ENCODE measurements at regions not wholly inside any gene's neighbourhood (a gene's known extent, or its start where the extent isn't known, plus 50 kb on each side); places are given as distances from the start of the nearest gene placed in this dataset.

GRCh38 chr19:29338480-29338879 is 125.5 kb upstream of the UQCRFS1 start:
- H3K4me3 ChIP-seq (ENCODE audit: low read depth, low read length, poor library complexity, severe bottlenecking): no peak overlapping the region
- TF ChIP-seq CTCF (conservative IDR thresholded peaks at IDR 0.05; ENCODE audit: low read length): no peak
- no peak for TF ChIP-seq EZH2phosphoT487 (IDR thresholded peaks at IDR 0.05; ENCODE audit: borderline replicate concordance, low read depth, low read length)
- H2AFZ ChIP-seq (ENCODE audit: low read length): no peak overlapping the region
- no peaks in the 10 kb centered on the region for H3K36me3 ChIP-seq (ENCODE audit: insufficient read depth, low read length)
- ChIA-PET CTCF (ENCODE audit: unreplicated experiment) (no interaction called here), POLR2A (no interaction called here)
- no peaks in the 10 kb centered on the region for H3K79me2 ChIP-seq (ENCODE audit: insufficient read depth, low read depth, low read length)
- no peak overlapping the region for H3K27ac ChIP-seq (ENCODE audit: low read depth, low read length, poor library complexity, severe bottlenecking)
- H3K4me2 ChIP-seq (ENCODE audit: low read length): no peak overlapping the region
- H3K9me2 ChIP-seq (ENCODE audit: insufficient read depth, low read length): no peaks in the 10 kb centered on the region
- intact Hi-C loops (cut with micrococcal nuclease; ENCODE audit: unreplicated experiment): no loop called here
- DNase-seq (ENCODE audit: low spot score): no peak
- H3K9me3 ChIP-seq (ENCODE audit: low read length): no peaks in the 10 kb centered on the region
- no peaks in the 10 kb centered on the region for H4K20me1 ChIP-seq (ENCODE audit: insufficient read depth, low read length)
- BruUV-seq (replicated peaks): no TSS peak
- H3K4me1 ChIP-seq (ENCODE audit: insufficient read depth, low read length, poor library complexity, severe bottlenecking): no peaks in the 10 kb centered on the region

- no peaks in the 10 kb centered on the region for H3K36me3 ChIP-seq (ENCODE audit: insufficient read depth, low read length)
- TF ChIP-seq CTCF (conservative IDR thresholded peaks at IDR 0.05; ENCODE audit: low read length) (no peak), EZH2phosphoT487 (IDR thresholded peaks at IDR 0.05; ENCODE audit: borderline replicate concordance, low read depth, low read length) (no peak)
Observed at GRCh38 chr19:29342721-29343120, 129.8 kb upstream of the UQCRFS1 start.

GRCh38 chr19:29364224-29364726 is 151.3 kb upstream of the UQCRFS1 start:
- DNase-seq (ENCODE audit: low spot score): no peak
- Histone ChIP-seq H3K36me3 (ENCODE audit: insufficient read depth, low read length) (no peaks in the 10 kb centered on the region), H3K4me1 (ENCODE audit: insufficient read depth, low read length, poor library complexity, severe bottlenecking) (no peaks in the 10 kb centered on the region), H3K9me3 (ENCODE audit: low read length) (no peaks in the 10 kb centered on the region), H3K27ac (ENCODE audit: low read depth, low read length, poor library complexity, severe bottlenecking) (no peak overlapping the region), H2AFZ (ENCODE audit: low read length) (no peak overlapping the region), H3K4me2 (ENCODE audit: low read length) (no peak overlapping the region), H3K79me2 (ENCODE audit: insufficient read depth, low read depth, low read length) (no peaks in the 10 kb centered on the region), H3K9me2 (ENCODE audit: insufficient read depth, low read length) (no peaks in the 10 kb centered on the region), H3K4me3 (ENCODE audit: low read depth, low read length, poor library complexity, severe bottlenecking) (no peak overlapping the region), H4K20me1 (ENCODE audit: insufficient read depth, low read length) (no peaks in the 10 kb centered on the region)
- intact Hi-C loops (cut with micrococcal nuclease; ENCODE audit: unreplicated experiment): no loop called here
- TF ChIP-seq CTCF (conservative IDR thresholded peaks at IDR 0.05; ENCODE audit: low read length) (no peak), EZH2phosphoT487 (IDR thresholded peaks at IDR 0.05; ENCODE audit: borderline replicate concordance, low read depth, low read length) (no peak)
- BruUV-seq (replicated peaks): no TSS peak
- POLR2A ChIA-PET: no interaction called here
- CTCF ChIA-PET (ENCODE audit: unreplicated experiment): no interaction called here

More at GRCh38 chr19:29342721-29343120, 129.8 kb upstream of the UQCRFS1 start:
- ChIA-PET POLR2A (no interaction called here), CTCF (ENCODE audit: unreplicated experiment) (no interaction called here)
- intact Hi-C loops (cut with micrococcal nuclease; ENCODE audit: unreplicated experiment): no loop called here
- H3K4me3 ChIP-seq (ENCODE audit: low read depth, low read length, poor library complexity, severe bottlenecking): no peak overlapping the region
- no peak for DNase-seq (ENCODE audit: low spot score)
- no peak overlapping the region for H3K4me2 ChIP-seq (ENCODE audit: low read length)
- no peak overlapping the region for H2AFZ ChIP-seq (ENCODE audit: low read length)
- no peaks in the 10 kb centered on the region for H3K79me2 ChIP-seq (ENCODE audit: insufficient read depth, low read depth, low read length)
- H4K20me1 ChIP-seq (ENCODE audit: insufficient read depth, low read length): no peaks in the 10 kb centered on the region
- no peaks in the 10 kb centered on the region for H3K9me2 ChIP-seq (ENCODE audit: insufficient read depth, low read length)
- H3K27ac ChIP-seq (ENCODE audit: low read depth, low read length, poor library complexity, severe bottlenecking): no peak overlapping the region
- no TSS peak for BruUV-seq (replicated peaks)
- H3K9me3 ChIP-seq (ENCODE audit: low read length): peaks cover 8% of the 10 kb centered on the region
- H3K4me1 ChIP-seq (ENCODE audit: insufficient read depth, low read length, poor library complexity, severe bottlenecking): no peaks in the 10 kb centered on the region
